ENCODE measurements at regions not wholly inside any gene's neighbourhood (a gene's known extent, or its start where the extent isn't known, plus 50 kb on each side); places are given as distances from the start of the nearest gene placed in this dataset.

DNA sequence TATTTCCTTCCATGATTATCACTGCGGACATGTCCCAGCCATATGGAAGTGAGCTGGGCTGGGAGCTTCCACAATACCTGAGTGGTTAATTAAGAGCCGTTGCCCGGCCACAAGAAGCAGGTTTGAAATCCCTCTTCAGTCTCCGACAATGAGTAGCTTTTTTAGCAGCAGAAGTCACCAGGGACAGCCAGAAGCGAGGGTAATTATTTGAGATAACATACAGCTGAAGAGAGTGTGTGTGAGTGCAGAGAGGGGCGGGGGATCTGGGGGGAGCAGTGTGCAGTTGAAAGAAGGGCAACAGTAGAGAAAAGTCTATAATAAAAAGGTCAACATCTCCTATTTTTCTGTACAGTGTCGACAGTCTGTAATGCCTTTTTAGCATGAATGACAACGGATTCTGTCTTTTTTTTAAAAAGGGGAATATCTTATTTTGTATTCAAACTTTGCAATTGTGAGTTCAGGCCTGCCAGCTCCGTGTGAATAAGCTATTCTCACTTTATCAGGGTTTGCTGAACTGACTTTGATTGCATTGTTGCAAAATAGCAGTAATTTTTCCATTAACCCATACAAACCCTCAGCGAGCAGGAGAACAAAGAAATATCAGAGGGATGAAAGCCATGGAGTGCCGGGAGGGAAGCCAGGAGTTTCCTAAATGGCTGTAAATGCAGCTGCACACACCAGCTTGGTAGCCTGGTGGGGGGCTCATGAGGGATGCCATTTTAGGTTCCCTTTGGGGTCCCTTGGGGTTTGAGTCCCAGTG lies 220.3 kb upstream of the IRX3 start:
- TF ChIP-seq, protein P1, sequence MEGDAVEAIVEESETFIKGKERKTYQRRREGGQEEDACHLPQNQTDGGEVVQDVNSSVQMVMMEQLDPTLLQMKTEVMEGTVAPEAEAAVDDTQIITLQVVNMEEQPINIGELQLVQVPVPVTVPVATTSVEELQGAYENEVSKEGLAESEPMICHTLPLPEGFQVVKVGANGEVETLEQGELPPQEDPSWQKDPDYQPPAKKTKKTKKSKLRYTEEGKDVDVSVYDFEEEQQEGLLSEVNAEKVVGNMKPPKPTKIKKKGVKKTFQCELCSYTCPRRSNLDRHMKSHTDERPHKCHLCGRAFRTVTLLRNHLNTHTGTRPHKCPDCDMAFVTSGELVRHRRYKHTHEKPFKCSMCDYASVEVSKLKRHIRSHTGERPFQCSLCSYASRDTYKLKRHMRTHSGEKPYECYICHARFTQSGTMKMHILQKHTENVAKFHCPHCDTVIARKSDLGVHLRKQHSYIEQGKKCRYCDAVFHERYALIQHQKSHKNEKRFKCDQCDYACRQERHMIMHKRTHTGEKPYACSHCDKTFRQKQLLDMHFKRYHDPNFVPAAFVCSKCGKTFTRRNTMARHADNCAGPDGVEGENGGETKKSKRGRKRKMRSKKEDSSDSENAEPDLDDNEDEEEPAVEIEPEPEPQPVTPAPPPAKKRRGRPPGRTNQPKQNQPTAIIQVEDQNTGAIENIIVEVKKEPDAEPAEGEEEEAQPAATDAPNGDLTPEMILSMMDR (conservative IDR thresholded peaks at IDR 0.05): no peak
- H3K27ac ChIP-seq: no peak overlapping the region; the same call in 1 of the 2 replicates

GRCh38 chr16:54506214-54506580 lies 219.6 kb upstream of the IRX3 start:
- TF ChIP-seq, protein P1 (conservative IDR thresholded peaks at IDR 0.05): no peak
- no peak overlapping the region for H3K27ac ChIP-seq

GRCh38 chr16:54505549-54506213 lies 219.1 kb upstream of the IRX3 start:
- TF ChIP-seq, protein P1 (conservative IDR thresholded peaks at IDR 0.05): no peak
- no peak overlapping the region for H3K27ac ChIP-seq

- TF ChIP-seq, protein P1 (conservative IDR thresholded peaks at IDR 0.05): no peak
Measured at GRCh38 chr16:54504372-54504771, 217.8 kb upstream of the IRX3 start.

GRCh38 chr16:54503856-54504219 lies 217.3 kb upstream of the IRX3 start:
- H3K27ac ChIP-seq: no peak overlapping the region

More at GRCh38 chr16:54504372-54504771, 217.8 kb upstream of the IRX3 start:
- no peak overlapping the region for H3K27ac ChIP-seq

GRCh38 chr16:54503011-54503855 lies 216.6 kb upstream of the IRX3 start:
- no peak overlapping the region for H3K27ac ChIP-seq
- TF ChIP-seq, protein P1 (conservative IDR thresholded peaks at IDR 0.05): no peak

More at GRCh38 chr16:54503856-54504219, 217.3 kb upstream of the IRX3 start:
- TF ChIP-seq, protein P1 (conservative IDR thresholded peaks at IDR 0.05): no peak

GRCh38 chr16:54501797-54502196 lies 215.2 kb upstream of the IRX3 start:
- H3K27ac ChIP-seq: no peak overlapping the region
- TF ChIP-seq, protein P1 (conservative IDR thresholded peaks at IDR 0.05): no peak

Data from VCaP (cell line).